CD4-positive, alpha-beta memory T cell (primary cell): ENCODE measurements at regions not wholly inside any gene's neighbourhood (a gene's known extent, or its start where the extent isn't known, plus 50 kb on each side); places are given as distances from the start of the nearest gene placed in this dataset.

Source experiments
- CTCF ChIA-PET: fragments of 350-600 bp; sonication (Branson Sonifier 250); formaldehyde crosslinking; loops from one replicate; lab custom pipeline; 2021; ENCODE audit warnings: inconsistent platforms; ENCODE audit not compliant: partially characterized antibody; lab: Charles Lee
- POLR2A ChIA-PET: fragments of 350-600 bp; sonication (Branson Sonifier 250); formaldehyde crosslinking; loops from one replicate; lab custom pipeline; 2021; ENCODE audit not compliant: partially characterized antibody; lab: Charles Lee
- DNase-seq, 5 donors: peaks; one replicate each; pipeline versions ENCODE4 v3.0.0 to v3.0.0-alpha.2; 2020 to 2022; ENCODE audit warnings: mixed read lengths in 1 of 5
- H3K27ac ChIP-seq: one replicate; pipeline ENCODE4 v1.7.0; 2013; ENCODE audit warnings: low read depth, low read length
- H3K27me3 ChIP-seq: 2 replicates; pipeline ENCODE4 v1.7.0; 2013; ENCODE audit warnings: mild to moderate bottlenecking, low read length, moderate library complexity; ENCODE audit not compliant: insufficient read depth
- H3K36me3 ChIP-seq: 2 replicates; pipeline ENCODE4 v1.7.0; 2013; ENCODE audit warnings: mild to moderate bottlenecking, low read length, moderate library complexity; ENCODE audit not compliant: insufficient read depth
- H3K4me1 ChIP-seq: 2 replicates; pipeline ENCODE4 v1.7.0; 2013; ENCODE audit warnings: mild to moderate bottlenecking, low read length, moderate library complexity; ENCODE audit not compliant: insufficient read depth
- H3K4me3 ChIP-seq, 2 donors: one replicate each; pipeline ENCODE4 v1.7.0; 2013; ENCODE audit warnings: low read length in 2 of 2, mild to moderate bottlenecking in 1 of 2
- H3K9me3 ChIP-seq, 2 donors: one replicate each; pipeline ENCODE4 v1.7.0; 2013; ENCODE audit warnings: low read length in 2 of 2, control low read depth in 1 of 2; ENCODE audit not compliant: control insufficient read depth in 1 of 2
- H3K27ac Mint-ChIP-seq, 7 donors: one replicate each; pipeline ENCODE4 v1.8.0; 2020 to 2021; ENCODE audit warnings: mixed read lengths in 7 of 7, mild to moderate bottlenecking in 6 of 7, inconsistent platforms in 3 of 7, moderate library complexity in 3 of 7
- H3K27me3 Mint-ChIP-seq, 2 donors: one replicate each; pipeline ENCODE4 v1.8.0; 2020 to 2021; ENCODE audit warnings: mixed read lengths in 2 of 2
- H3K36me3 Mint-ChIP-seq, 2 donors: one replicate each; pipeline ENCODE4 v1.8.0; 2020 to 2021; ENCODE audit warnings: mixed read lengths in 2 of 2, inconsistent platforms in 1 of 2, mild to moderate bottlenecking in 1 of 2
- H3K4me1 Mint-ChIP-seq, 4 donors: one replicate each; pipeline ENCODE4 v1.8.0; 2020 to 2021; ENCODE audit warnings: mixed read lengths in 4 of 4, mild to moderate bottlenecking in 1 of 4
- H3K4me3 Mint-ChIP-seq, 8 donors: one replicate each; pipeline ENCODE4 v1.8.0; 2020 to 2021; ENCODE audit warnings: mixed read lengths in 8 of 8, mild to moderate bottlenecking in 7 of 8, moderate library complexity in 6 of 8, inconsistent platforms in 3 of 8
- H3K9me3 Mint-ChIP-seq, 8 donors: one replicate each; pipeline ENCODE4 v1.8.0; 2020 to 2021; ENCODE audit warnings: mixed read lengths in 8 of 8, mild to moderate bottlenecking in 5 of 8, inconsistent platforms in 3 of 8, moderate library complexity in 1 of 8
- intact Hi-C: fragments of 100-400 bp; cut with micrococcal nuclease; formaldehyde crosslinking; loops from one replicate; pipeline ENCODE4 v1.15.1; 2023

DNA sequence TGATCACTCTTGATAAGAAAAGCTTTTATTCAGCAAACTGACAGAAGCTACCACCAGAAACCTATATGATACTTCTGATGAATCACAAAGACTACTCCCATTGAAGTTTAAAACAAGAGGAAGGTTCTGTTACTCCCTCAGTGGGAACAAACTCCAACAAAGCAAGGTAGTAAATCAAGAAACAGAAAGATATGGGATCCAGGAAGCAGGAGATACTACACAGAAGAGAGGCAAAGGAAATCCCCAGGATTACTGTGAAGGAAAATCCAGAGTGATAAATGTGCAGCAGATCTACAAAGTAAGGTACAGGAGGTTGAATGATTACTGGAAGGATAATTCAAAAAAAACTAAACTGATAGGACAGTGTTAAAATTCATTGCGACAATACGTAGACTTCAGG, 222.4 kb downstream of the HHIP start:
- intact Hi-C loops = no loop called here
- H3K4me1 Mint-ChIP-seq = no peaks in the 10 kb centered on the region
- H3K27me3 Mint-ChIP-seq = no peaks in the 10 kb centered on the region
- Histone ChIP-seq H3K27me3 (no peaks in the 10 kb centered on the region), H3K27ac (no peak overlapping the region), H3K4me1 (no peaks in the 10 kb centered on the region), H3K9me3 (no peaks in the 10 kb centered on the region), H3K4me3 (no peak overlapping the region), H3K36me3 (no peaks in the 10 kb centered on the region)
- no peak for DNase-seq
- peaks cover 0 to 45% (median 14%) of the 10 kb centered on the region in 8 donors for H3K9me3 Mint-ChIP-seq
- no peak overlapping the region for H3K4me3 Mint-ChIP-seq
- CTCF ChIA-PET = no interaction called here
- H3K36me3 Mint-ChIP-seq = no peaks in the 10 kb centered on the region
- H3K27ac Mint-ChIP-seq = no peak overlapping the region
- POLR2A ChIA-PET = no interaction called here

DNA sequence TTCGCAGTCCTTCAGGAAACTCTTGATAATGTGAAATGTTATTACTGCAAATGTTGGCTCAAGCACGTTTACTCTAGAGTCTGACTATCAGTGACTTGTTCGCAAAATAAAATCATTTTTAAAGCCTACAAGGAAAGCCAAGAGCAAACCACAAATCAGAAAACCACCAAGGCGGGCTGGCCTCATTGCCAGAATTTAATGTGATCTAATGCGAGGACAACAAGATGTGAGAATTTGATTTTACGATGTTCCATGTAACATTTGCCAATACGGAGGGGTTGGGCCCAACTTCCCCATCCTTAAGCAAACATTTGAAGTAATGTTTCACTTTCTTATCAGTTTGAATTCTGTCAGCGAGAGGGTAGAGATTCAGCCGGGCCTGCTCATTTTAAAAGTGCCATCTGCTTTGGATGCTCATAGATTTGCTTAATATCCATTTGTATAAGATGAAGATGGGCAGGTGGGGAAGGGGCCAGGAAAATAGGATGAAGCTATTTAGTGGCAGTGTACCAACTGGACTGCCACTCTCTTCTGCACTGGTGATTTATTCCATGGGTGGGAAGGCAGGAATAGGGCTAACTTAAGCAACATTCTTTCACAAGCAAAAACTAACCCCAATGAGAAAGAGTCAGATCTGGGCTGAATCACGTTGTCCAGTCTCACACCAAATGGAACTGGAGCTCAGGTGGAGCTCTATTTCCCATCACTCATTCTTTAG, 225.3 kb downstream of the ANAPC10 start:
- H3K9me3 ChIP-seq = no peaks in the 10 kb centered on the region
- H3K36me3 Mint-ChIP-seq = no peaks in the 10 kb centered on the region
- no peak overlapping the region for H3K4me3 Mint-ChIP-seq
- no peaks in the 10 kb centered on the region for H3K4me1 Mint-ChIP-seq
- H3K9me3 Mint-ChIP-seq = peaks cover 0 to 15% (median 5%) of the 10 kb centered on the region in 8 donors
- no peaks in the 10 kb centered on the region for H3K27me3 Mint-ChIP-seq
- H3K4me1 ChIP-seq = no peaks in the 10 kb centered on the region
- H3K4me3 ChIP-seq = no peak overlapping the region
- no peak overlapping the region for H3K27ac ChIP-seq
- no peak overlapping the region for H3K27ac Mint-ChIP-seq
- no peak for DNase-seq
- no peaks in the 10 kb centered on the region for H3K36me3 ChIP-seq
- H3K27me3 ChIP-seq = no peaks in the 10 kb centered on the region
- intact Hi-C loops = no loop called here
- POLR2A ChIA-PET = no interaction called here
- CTCF ChIA-PET = interaction anchor here (1.7 kb wide), 1 partner anchor 22 kb away, joined by 4 read pairs; no protein-coding TSS in a partner anchor

GRCh38 chr4:144873226-144873990, 224.6 kb downstream of the ANAPC10 start:
- Mint-ChIP-seq H3K36me3 (no peaks in the 10 kb centered on the region), H3K4me1 (no peaks in the 10 kb centered on the region), H3K4me3 (no peak overlapping the region), H3K27ac (no peak overlapping the region), H3K27me3 (no peaks in the 10 kb centered on the region), H3K9me3 (peaks cover 0 to 13% (median 2%) of the 10 kb centered on the region in 8 donors)
- Histone ChIP-seq H3K9me3 (no peaks in the 10 kb centered on the region), H3K27ac (no peak overlapping the region), H3K4me1 (no peaks in the 10 kb centered on the region), H3K27me3 (no peaks in the 10 kb centered on the region), H3K4me3 (no peak overlapping the region), H3K36me3 (no peaks in the 10 kb centered on the region)
- ChIA-PET CTCF (interaction anchor here (1.7 kb wide), 1 partner anchor 22 kb away, joined by 4 read pairs; no protein-coding TSS in a partner anchor), POLR2A (no interaction called here)
- intact Hi-C loops = no loop called here
- no peak for DNase-seq

GRCh38 chr4:144894573-144894972, 203.4 kb downstream of the ANAPC10 start:
- Histone ChIP-seq H3K4me1 (no peaks in the 10 kb centered on the region), H3K4me3 (no peak overlapping the region), H3K9me3 (no peaks in the 10 kb centered on the region), H3K27ac (no peak overlapping the region), H3K27me3 (no peaks in the 10 kb centered on the region), H3K36me3 (no peaks in the 10 kb centered on the region)
- H3K27me3 Mint-ChIP-seq = peaks cover 0 to 2% of the 10 kb centered on the region in 2 donors
- intact Hi-C loops = no loop called here
- POLR2A ChIA-PET = no interaction called here
- H3K4me3 Mint-ChIP-seq = no peak overlapping the region
- H3K27ac Mint-ChIP-seq = no peak overlapping the region
- H3K4me1 Mint-ChIP-seq = no peaks in the 10 kb centered on the region
- H3K36me3 Mint-ChIP-seq = no peaks in the 10 kb centered on the region
- CTCF ChIA-PET = no interaction called here
- no peak for DNase-seq
- peaks cover 0 to 7% (median 3%) of the 10 kb centered on the region in 8 donors for H3K9me3 Mint-ChIP-seq

DNA sequence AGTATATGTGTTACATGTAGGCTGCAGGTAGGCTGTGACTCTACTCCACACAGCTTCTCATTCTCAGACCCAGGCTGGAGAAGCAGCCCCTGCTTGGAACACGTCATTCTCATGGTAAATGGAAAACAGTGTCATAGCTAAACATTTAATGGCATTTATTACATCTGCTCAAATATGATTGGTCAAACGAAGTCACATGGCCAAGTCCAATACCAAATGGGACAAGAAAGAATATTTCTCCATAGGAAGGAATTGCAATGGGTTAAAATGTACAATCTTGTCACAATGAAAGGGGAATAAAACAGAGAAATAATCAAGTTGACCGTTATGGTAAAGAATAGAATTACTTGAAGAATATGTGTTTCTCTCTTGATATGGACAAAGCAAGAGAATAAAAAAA, 198.6 kb downstream of the ANAPC10 start:
- ChIA-PET CTCF (no interaction called here), POLR2A (interaction anchor here (0.6 kb wide), 1 partner anchor 32 kb away, joined by 3 read pairs; no protein-coding TSS in a partner anchor)
- Mint-ChIP-seq H3K27me3 (peaks cover 0 to 2% of the 10 kb centered on the region in 2 donors), H3K36me3 (no peaks in the 10 kb centered on the region), H3K4me1 (no peaks in the 10 kb centered on the region), H3K9me3 (peaks cover 0 to 7% (median 3%) of the 10 kb centered on the region in 8 donors), H3K27ac (no peak overlapping the region), H3K4me3 (no peak overlapping the region)
- H3K4me3 ChIP-seq = no peak overlapping the region
- no peaks in the 10 kb centered on the region for H3K36me3 ChIP-seq
- no peaks in the 10 kb centered on the region for H3K4me1 ChIP-seq
- intact Hi-C loops = no loop called here
- no peaks in the 10 kb centered on the region for H3K9me3 ChIP-seq
- no peak overlapping the region for H3K27ac ChIP-seq
- no peak for DNase-seq
- H3K27me3 ChIP-seq = no peaks in the 10 kb centered on the region

- peaks cover 0 to 4% (median under 1%) of the 10 kb centered on the region in 8 donors for H3K9me3 Mint-ChIP-seq
- no peak overlapping the region for H3K27ac Mint-ChIP-seq
- ChIA-PET POLR2A (no interaction called here), CTCF (no interaction called here)
- Histone ChIP-seq H3K36me3 (no peaks in the 10 kb centered on the region), H3K9me3 (no peaks in the 10 kb centered on the region), H3K4me3 (no peak overlapping the region), H3K27me3 (no peaks in the 10 kb centered on the region), H3K4me1 (no peaks in the 10 kb centered on the region), H3K27ac (no peak overlapping the region)
- H3K27me3 Mint-ChIP-seq = no peaks in the 10 kb centered on the region
- no peaks in the 10 kb centered on the region for H3K4me1 Mint-ChIP-seq
- H3K36me3 Mint-ChIP-seq = no peaks in the 10 kb centered on the region
- no peak overlapping the region for H3K4me3 Mint-ChIP-seq
- intact Hi-C loops = no loop called here
- DNase-seq = no peak
These were observed 196.9 kb downstream of the ANAPC10 start for GRCh38 chr4:144901141-144901540.

DNA sequence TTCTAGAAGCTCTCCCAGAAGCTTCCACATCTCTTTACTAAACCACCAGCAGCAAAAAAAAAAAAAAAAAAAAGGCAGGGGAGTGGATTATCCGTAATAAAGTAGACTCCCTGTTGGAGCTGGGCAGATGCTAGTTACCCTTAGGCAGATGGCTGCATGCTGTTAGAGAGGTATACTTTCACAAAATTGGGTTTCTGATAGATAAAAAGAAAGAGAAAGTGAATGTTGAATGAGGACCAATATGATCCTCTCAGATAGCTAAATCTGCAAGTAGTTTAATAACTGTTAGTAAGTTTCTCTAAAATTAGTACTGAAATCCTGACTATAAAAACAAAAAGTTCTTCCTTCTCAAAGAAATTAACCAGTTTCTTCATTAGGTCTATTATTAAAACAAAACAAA, 195.4 kb downstream of the ANAPC10 start:
- ChIA-PET CTCF (no interaction called here), POLR2A (no interaction called here)
- DNase-seq = no peak
- Mint-ChIP-seq H3K9me3 (peaks cover 0 to 4% (median 0%) of the 10 kb centered on the region in 8 donors), H3K4me3 (no peak overlapping the region), H3K27me3 (no peaks in the 10 kb centered on the region), H3K4me1 (no peaks in the 10 kb centered on the region), H3K27ac (no peak overlapping the region), H3K36me3 (no peaks in the 10 kb centered on the region)
- Histone ChIP-seq H3K4me1 (no peaks in the 10 kb centered on the region), H3K4me3 (no peak overlapping the region), H3K9me3 (no peaks in the 10 kb centered on the region), H3K36me3 (no peaks in the 10 kb centered on the region), H3K27ac (no peak overlapping the region), H3K27me3 (no peaks in the 10 kb centered on the region)
- intact Hi-C loops = no loop called here
